GM12864 (cell line): ENCODE measurements at regions not wholly inside any gene's neighbourhood (a gene's known extent, or its start where the extent isn't known, plus 50 kb on each side); places are given as distances from the start of the nearest gene placed in this dataset.

Experiments
- DNase-seq: peaks from one replicate; pipeline ENCODE4 v3.0.0-alpha.2; 2011; ENCODE audit warnings: low read depth
- H3K4me3 ChIP-seq: 2 replicates; pipeline ENCODE4 v1.5.1; 2011; ENCODE audit warnings: mild to moderate bottlenecking, low read depth, low read length, control low read depth
- TF ChIP-seq, protein P1 (sequence below): IDR thresholded peaks from 2 replicates; pipeline ENCODE4 v1.5.1; 2011; ENCODE audit warnings: low read depth, mild to moderate bottlenecking, moderate library complexity, low read length, control low read depth, inconsistent platforms; ENCODE audit errors: missing control alignments

- TF ChIP-seq, protein P1, sequence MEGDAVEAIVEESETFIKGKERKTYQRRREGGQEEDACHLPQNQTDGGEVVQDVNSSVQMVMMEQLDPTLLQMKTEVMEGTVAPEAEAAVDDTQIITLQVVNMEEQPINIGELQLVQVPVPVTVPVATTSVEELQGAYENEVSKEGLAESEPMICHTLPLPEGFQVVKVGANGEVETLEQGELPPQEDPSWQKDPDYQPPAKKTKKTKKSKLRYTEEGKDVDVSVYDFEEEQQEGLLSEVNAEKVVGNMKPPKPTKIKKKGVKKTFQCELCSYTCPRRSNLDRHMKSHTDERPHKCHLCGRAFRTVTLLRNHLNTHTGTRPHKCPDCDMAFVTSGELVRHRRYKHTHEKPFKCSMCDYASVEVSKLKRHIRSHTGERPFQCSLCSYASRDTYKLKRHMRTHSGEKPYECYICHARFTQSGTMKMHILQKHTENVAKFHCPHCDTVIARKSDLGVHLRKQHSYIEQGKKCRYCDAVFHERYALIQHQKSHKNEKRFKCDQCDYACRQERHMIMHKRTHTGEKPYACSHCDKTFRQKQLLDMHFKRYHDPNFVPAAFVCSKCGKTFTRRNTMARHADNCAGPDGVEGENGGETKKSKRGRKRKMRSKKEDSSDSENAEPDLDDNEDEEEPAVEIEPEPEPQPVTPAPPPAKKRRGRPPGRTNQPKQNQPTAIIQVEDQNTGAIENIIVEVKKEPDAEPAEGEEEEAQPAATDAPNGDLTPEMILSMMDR, result no peak
- no peak for DNase-seq
- no peak overlapping the region for H3K4me3 ChIP-seq
Observed at GRCh38 chr13:111515635-111516034, 195.2 kb downstream of the TEX29 start.

GRCh38 chr13:111516712-111517640 lies 196.5 kb downstream of the TEX29 start:
- TF ChIP-seq, protein P1, result no peak
- DNase-seq, result no peak
- no peak overlapping the region for H3K4me3 ChIP-seq

DNA sequence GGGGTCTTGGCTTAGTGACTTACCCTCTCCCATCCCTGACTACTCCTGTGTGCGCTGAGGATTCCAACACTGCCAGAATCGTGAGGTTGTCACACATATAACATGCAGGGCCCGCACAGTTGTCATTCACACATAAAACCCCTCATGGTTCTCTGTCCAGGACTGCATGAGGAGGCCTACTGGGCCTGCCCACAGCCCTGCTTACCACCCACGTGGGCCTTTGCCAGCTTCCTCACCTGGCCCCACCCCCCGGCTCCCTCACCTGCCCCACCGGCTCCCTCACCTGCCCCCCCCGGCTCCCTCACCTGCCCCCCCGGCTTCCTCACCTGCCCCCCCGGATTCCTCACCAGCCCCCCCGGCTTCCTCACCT lies 197.2 kb downstream of the TEX29 start:
- H3K4me3 ChIP-seq, result no peak overlapping the region
- no peak for DNase-seq
- TF ChIP-seq, protein P1, result no peak

- TF ChIP-seq, protein P1, result no peak
- DNase-seq, result no peak
- H3K4me3 ChIP-seq, result no peak overlapping the region
Observed at GRCh38 chr13:111518161-111518792, 197.8 kb downstream of the TEX29 start.

DNA sequence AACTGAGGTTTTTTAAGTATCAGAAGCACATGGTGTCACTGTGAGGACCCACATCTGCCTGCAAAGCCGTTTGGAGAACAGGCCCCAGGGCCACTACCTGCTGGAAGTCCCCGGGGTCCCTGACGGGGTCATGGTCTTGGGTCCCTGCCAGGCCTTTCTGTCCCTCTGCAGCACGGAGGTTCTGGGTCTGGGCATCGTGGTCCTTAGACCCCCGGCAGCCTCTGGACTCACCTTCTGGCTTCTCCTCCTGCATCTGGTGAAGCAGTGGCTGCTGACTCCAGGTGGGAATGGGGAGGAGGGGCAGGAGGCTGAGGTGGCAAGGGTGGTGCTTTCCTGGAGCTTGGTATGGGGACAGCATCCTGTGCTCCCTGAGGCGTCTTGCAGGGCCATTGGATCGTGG lies 198.6 kb downstream of the TEX29 start:
- no peak for DNase-seq
- TF ChIP-seq, protein P1, result no peak
- H3K4me3 ChIP-seq, result no peak overlapping the region

GRCh38 chr13:111519490-111520170 lies 199.2 kb downstream of the TEX29 start:
- no peak overlapping the region for H3K4me3 ChIP-seq
- TF ChIP-seq, protein P1, result no peak
- DNase-seq, result no peak
